ENCODE measurements at regions not wholly inside any gene's neighbourhood (a gene's known extent, or its start where the extent isn't known, plus 50 kb on each side); places are given as distances from the start of the nearest gene placed in this dataset.

DNA sequence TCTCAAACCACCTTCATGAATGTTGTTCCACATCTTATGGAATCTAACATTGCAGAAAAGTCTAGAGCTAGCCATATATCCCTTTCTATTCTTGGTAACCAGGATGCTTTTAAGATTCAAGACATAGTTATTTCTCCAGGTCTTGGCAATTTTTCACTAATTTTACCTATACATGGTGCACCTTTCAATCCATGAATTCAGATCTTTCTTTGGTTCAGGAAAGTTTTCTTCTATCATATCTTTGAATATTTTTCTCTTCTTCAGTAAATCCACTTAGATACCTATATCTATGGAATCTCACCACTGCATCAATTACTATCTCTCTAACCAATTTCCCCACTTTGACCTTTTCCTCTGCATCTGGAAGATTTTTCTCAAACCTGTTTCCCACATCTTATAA lies 77.4 kb downstream of the PRLHR start:
- Histone ChIP-seq H3K27me3 (peaks cover 13% of the 10 kb centered on the region), H3K9me3 (no peaks in the 10 kb centered on the region), H3K36me3 (no peaks in the 10 kb centered on the region), H3K4me1 (no peaks in the 10 kb centered on the region), H3K27ac (no peak overlapping the region), H3K4me3 (no peak overlapping the region)
- in situ Hi-C loops (cut with MboI; ENCODE audit: low pct_ligation_motif_present in 1 of 4, low pct_unique_long_range_greater_than_20kb in 1 of 4, low sequenced_read_pairs in 3 of 4) (no loop called here), intact Hi-C loops (cut with DNase I; ENCODE audit: low total_unique reads) (no loop called here)
- no peak for DNase-seq
- no peak for TF ChIP-seq POLR2A (IDR thresholded peaks at IDR 0.05)
- no peak for TF ChIP-seq POLR2AphosphoS5 (IDR thresholded peaks at IDR 0.05)
- TF ChIP-seq, protein P1, sequence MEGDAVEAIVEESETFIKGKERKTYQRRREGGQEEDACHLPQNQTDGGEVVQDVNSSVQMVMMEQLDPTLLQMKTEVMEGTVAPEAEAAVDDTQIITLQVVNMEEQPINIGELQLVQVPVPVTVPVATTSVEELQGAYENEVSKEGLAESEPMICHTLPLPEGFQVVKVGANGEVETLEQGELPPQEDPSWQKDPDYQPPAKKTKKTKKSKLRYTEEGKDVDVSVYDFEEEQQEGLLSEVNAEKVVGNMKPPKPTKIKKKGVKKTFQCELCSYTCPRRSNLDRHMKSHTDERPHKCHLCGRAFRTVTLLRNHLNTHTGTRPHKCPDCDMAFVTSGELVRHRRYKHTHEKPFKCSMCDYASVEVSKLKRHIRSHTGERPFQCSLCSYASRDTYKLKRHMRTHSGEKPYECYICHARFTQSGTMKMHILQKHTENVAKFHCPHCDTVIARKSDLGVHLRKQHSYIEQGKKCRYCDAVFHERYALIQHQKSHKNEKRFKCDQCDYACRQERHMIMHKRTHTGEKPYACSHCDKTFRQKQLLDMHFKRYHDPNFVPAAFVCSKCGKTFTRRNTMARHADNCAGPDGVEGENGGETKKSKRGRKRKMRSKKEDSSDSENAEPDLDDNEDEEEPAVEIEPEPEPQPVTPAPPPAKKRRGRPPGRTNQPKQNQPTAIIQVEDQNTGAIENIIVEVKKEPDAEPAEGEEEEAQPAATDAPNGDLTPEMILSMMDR (IDR thresholded peaks at IDR 0.05), result no peak
- no peak for TF ChIP-seq EP300 (IDR thresholded peaks at IDR 0.05; ENCODE audit: low read depth)

DNA sequence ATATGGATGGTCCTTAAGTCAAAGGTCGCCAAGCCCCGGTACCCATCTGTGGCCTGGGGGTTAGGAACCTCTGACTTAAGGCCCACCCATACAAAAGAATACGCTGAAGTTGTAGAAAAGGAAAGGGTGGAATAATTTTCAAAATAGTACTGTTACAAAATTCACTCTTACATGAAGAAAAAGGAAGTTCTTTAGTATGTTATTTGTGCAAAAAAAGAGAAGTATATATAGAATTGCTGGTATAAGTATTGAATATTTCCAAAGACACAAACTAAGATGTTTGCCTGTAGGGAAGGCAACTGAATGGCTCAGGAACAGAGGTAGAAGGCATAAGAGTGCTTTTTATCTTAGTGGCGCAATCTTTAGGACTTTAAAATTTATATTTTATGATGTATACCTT lies 78.7 kb downstream of the PRLHR start:
- intact Hi-C loops (cut with DNase I; ENCODE audit: low total_unique reads) (no loop called here), in situ Hi-C loops (cut with MboI; ENCODE audit: low pct_ligation_motif_present in 1 of 4, low pct_unique_long_range_greater_than_20kb in 1 of 4, low sequenced_read_pairs in 3 of 4) (no loop called here)
- TF ChIP-seq EP300 (IDR thresholded peaks at IDR 0.05; ENCODE audit: low read depth) (no peak), POLR2AphosphoS5 (IDR thresholded peaks at IDR 0.05) (no peak), POLR2A (IDR thresholded peaks at IDR 0.05) (no peak)
- TF ChIP-seq, protein P1 (IDR thresholded peaks at IDR 0.05), result no peak
- Histone ChIP-seq H3K27ac (no peak overlapping the region), H3K9me3 (no peaks in the 10 kb centered on the region), H3K36me3 (no peaks in the 10 kb centered on the region), H3K4me3 (no peak overlapping the region), H3K4me1 (no peaks in the 10 kb centered on the region), H3K27me3 (peaks cover 11% of the 10 kb centered on the region)
- WGBS, 2 donors (ENCODE audit: low coverage in 1 of 2), result 91 to 100% methylated on average over 1 to 4 of the region's 4 CpGs
- no peak for DNase-seq

DNA sequence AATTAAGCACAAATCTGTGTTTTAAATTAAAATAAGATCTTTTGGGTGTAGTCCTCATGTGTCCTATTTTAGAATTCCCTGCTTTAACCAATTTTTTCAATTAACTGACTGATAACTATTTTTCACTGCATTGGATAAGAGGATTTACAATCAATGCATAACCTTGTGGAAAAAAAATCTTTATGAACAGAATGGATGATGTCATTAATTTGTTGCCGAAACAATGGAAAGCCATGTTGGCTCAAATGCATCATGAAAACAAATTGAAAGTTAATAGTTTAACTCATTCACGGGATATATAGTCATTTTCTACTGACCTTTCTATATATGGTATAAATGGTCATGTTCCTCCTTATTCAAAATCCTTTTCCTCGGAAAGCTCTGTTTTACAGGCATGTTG lies 82.3 kb downstream of the PRLHR start:
- no peak for TF ChIP-seq POLR2AphosphoS5 (IDR thresholded peaks at IDR 0.05)
- DNase-seq, result no peak
- Histone ChIP-seq H3K9me3 (no peaks in the 10 kb centered on the region), H3K27ac (no peak overlapping the region), H3K27me3 (peaks cover 16% of the 10 kb centered on the region), H3K4me3 (no peak overlapping the region), H3K4me1 (no peaks in the 10 kb centered on the region), H3K36me3 (no peaks in the 10 kb centered on the region)
- 86 to 100% methylated on average over 3 of the region's 3 CpGs for WGBS, 2 donors (ENCODE audit: low coverage in 1 of 2)
- in situ Hi-C loops (cut with MboI; ENCODE audit: low pct_ligation_motif_present in 1 of 4, low pct_unique_long_range_greater_than_20kb in 1 of 4, low sequenced_read_pairs in 3 of 4), result no loop called here
- intact Hi-C loops (cut with DNase I; ENCODE audit: low total_unique reads), result no loop called here

DNA sequence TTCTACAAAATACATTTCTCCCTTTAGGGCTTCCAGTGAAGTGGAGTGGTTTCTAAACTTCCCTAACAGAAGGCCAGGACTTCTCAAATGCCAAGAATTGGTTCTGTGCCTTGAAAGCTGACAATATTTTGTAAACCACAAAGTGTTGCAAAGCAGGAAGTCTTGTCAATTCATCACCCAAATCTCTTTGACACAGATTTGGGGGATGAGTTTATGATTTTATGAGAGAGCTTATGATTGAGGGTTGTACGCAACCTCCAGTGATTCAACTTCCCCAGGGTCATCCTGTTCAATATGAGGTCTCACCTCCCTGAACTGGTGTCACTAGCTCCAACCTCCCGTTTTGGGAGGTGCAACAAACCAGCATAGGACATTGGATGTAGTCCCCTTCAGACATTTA lies 83.7 kb downstream of the PRLHR start:
- Histone ChIP-seq H3K36me3 (no peaks in the 10 kb centered on the region), H3K4me1 (no peaks in the 10 kb centered on the region), H3K9me3 (no peaks in the 10 kb centered on the region), H3K27ac (no peak overlapping the region), H3K27me3 (peaks cover 16% of the 10 kb centered on the region), H3K4me3 (no peak overlapping the region)
- intact Hi-C loops (cut with DNase I; ENCODE audit: low total_unique reads), result no loop called here
- in situ Hi-C loops (cut with MboI; ENCODE audit: low pct_ligation_motif_present in 1 of 4, low pct_unique_long_range_greater_than_20kb in 1 of 4, low sequenced_read_pairs in 3 of 4), result no loop called here
- no peak for DNase-seq
- WGBS, 2 donors (ENCODE audit: low coverage in 1 of 2), result 67 to 83% methylated on average over 1 to 2 of the region's 2 CpGs
- TF ChIP-seq EP300 (IDR thresholded peaks at IDR 0.05; ENCODE audit: low read depth) (no peak), POLR2A (IDR thresholded peaks at IDR 0.05) (no peak), POLR2AphosphoS5 (IDR thresholded peaks at IDR 0.05) (no peak)
- TF ChIP-seq, protein P1 (IDR thresholded peaks at IDR 0.05), result no peak

DNA sequence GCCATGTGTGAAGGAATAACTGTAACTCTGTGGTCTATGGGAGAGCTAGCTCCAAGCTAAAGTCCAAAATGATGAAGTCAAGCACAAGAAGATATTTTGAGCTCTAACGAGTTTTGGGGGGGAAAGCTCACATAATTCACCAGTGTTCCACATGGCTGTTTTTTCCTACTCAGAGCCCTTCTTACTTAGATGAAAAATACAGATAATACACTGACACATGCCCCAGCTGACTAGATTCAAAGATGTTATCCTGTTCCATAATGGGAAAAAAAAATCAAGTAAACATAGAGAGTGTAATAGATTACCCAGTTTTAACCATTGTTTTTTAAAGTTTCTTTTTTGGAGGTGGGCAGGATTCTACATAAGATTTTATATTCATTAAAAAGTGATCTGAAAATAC lies 86.6 kb downstream of the PRLHR start:
- Histone ChIP-seq H3K9me3 (no peaks in the 10 kb centered on the region), H3K27me3 (peaks cover 16% of the 10 kb centered on the region), H3K4me1 (no peaks in the 10 kb centered on the region), H3K27ac (no peak overlapping the region), H3K36me3 (no peaks in the 10 kb centered on the region), H3K4me3 (no peak overlapping the region)
- no peak for DNase-seq
- intact Hi-C loops (cut with DNase I; ENCODE audit: low total_unique reads), result no loop called here
- WGBS, 2 donors (ENCODE audit: low coverage in 1 of 2), result 40 to 78% methylated on average over 1 of the region's 1 CpG
- in situ Hi-C loops (cut with MboI; ENCODE audit: low pct_ligation_motif_present in 1 of 4, low pct_unique_long_range_greater_than_20kb in 1 of 4, low sequenced_read_pairs in 3 of 4), result no loop called here
- TF ChIP-seq, protein P1 (IDR thresholded peaks at IDR 0.05), result no peak
- no peak for TF ChIP-seq EP300 (IDR thresholded peaks at IDR 0.05; ENCODE audit: low read depth)
- TF ChIP-seq POLR2A (IDR thresholded peaks at IDR 0.05), result no peak
- TF ChIP-seq POLR2AphosphoS5 (IDR thresholded peaks at IDR 0.05), result no peak
